ENCODE measurements at regions not wholly inside any gene's neighbourhood (a gene's known extent, or its start where the extent isn't known, plus 50 kb on each side); places are given as distances from the start of the nearest gene placed in this dataset.

DNA sequence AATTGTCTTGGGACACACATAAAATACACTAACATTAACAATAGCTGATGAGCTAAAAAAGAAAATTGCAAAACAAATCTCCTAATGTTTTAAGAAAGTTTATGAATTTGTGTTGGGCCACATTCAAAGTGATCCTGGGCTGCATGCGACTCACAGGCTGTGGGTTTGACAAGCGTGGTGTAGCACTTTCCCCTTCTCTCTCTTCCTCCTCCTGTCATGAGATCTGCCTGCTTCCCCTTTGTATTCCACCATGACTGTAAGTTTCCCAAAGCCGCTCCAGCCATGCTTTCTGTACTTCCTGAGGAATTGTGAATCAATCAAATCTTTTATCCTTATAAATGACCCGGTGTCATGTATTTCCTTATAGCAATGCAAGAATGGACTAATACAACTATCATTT is 178.0 kb downstream of the TLR4 start:
- TF ChIP-seq, protein P1, sequence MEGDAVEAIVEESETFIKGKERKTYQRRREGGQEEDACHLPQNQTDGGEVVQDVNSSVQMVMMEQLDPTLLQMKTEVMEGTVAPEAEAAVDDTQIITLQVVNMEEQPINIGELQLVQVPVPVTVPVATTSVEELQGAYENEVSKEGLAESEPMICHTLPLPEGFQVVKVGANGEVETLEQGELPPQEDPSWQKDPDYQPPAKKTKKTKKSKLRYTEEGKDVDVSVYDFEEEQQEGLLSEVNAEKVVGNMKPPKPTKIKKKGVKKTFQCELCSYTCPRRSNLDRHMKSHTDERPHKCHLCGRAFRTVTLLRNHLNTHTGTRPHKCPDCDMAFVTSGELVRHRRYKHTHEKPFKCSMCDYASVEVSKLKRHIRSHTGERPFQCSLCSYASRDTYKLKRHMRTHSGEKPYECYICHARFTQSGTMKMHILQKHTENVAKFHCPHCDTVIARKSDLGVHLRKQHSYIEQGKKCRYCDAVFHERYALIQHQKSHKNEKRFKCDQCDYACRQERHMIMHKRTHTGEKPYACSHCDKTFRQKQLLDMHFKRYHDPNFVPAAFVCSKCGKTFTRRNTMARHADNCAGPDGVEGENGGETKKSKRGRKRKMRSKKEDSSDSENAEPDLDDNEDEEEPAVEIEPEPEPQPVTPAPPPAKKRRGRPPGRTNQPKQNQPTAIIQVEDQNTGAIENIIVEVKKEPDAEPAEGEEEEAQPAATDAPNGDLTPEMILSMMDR (IDR thresholded peaks at IDR 0.05): no peak
- TF ChIP-seq POLR2A (IDR thresholded peaks at IDR 0.05): no peak
